GM12864 (cell line): ENCODE measurements at regions not wholly inside any gene's neighbourhood (a gene's known extent, or its start where the extent isn't known, plus 50 kb on each side); places are given as distances from the start of the nearest gene placed in this dataset.

Experiments
- DNase-seq: peaks from one replicate; pipeline ENCODE4 v3.0.0-alpha.2; 2011; ENCODE audit warnings: low read depth
- H3K4me3 ChIP-seq: 2 replicates; pipeline ENCODE4 v1.5.1; 2011; ENCODE audit warnings: mild to moderate bottlenecking, low read depth, low read length, control low read depth
- CTCF ChIP-seq: IDR thresholded peaks from 2 replicates; pipeline ENCODE4 v1.5.1; 2011; ENCODE audit warnings: low read depth, mild to moderate bottlenecking, moderate library complexity, low read length, control low read depth, inconsistent platforms; ENCODE audit errors: missing control alignments

GRCh38 chr2:2523461-2524347 is 192.6 kb upstream of the MYT1L start:
- no peak for TF ChIP-seq CTCF
- H3K4me3 ChIP-seq, result no peak overlapping the region
- DNase-seq, result no peak

- TF ChIP-seq CTCF, result no peak
- no peak for DNase-seq
- H3K4me3 ChIP-seq, result no peak overlapping the region
Observed at GRCh38 chr2:2520401-2520811, 189.3 kb upstream of the MYT1L start.

- no peak for TF ChIP-seq CTCF
- no peak overlapping the region for H3K4me3 ChIP-seq
- DNase-seq, result no peak
Observed at GRCh38 chr2:2519381-2519780, 188.3 kb upstream of the MYT1L start.

GRCh38 chr2:2517399-2517798 is 186.3 kb upstream of the MYT1L start:
- no peak for DNase-seq
- TF ChIP-seq CTCF, result no peak
- H3K4me3 ChIP-seq, result no peak overlapping the region

GRCh38 chr2:2516386-2516785 is 185.3 kb upstream of the MYT1L start:
- H3K4me3 ChIP-seq, result no peak overlapping the region
- TF ChIP-seq CTCF, result no peak
- no peak for DNase-seq

GRCh38 chr2:2512931-2513330 is 181.9 kb upstream of the MYT1L start:
- H3K4me3 ChIP-seq, result no peak overlapping the region
- TF ChIP-seq CTCF, result no peak
- DNase-seq, result no peak
